ENCODE measurements at regions not wholly inside any gene's neighbourhood (a gene's known extent, or its start where the extent isn't known, plus 50 kb on each side); places are given as distances from the start of the nearest gene placed in this dataset.

DNA sequence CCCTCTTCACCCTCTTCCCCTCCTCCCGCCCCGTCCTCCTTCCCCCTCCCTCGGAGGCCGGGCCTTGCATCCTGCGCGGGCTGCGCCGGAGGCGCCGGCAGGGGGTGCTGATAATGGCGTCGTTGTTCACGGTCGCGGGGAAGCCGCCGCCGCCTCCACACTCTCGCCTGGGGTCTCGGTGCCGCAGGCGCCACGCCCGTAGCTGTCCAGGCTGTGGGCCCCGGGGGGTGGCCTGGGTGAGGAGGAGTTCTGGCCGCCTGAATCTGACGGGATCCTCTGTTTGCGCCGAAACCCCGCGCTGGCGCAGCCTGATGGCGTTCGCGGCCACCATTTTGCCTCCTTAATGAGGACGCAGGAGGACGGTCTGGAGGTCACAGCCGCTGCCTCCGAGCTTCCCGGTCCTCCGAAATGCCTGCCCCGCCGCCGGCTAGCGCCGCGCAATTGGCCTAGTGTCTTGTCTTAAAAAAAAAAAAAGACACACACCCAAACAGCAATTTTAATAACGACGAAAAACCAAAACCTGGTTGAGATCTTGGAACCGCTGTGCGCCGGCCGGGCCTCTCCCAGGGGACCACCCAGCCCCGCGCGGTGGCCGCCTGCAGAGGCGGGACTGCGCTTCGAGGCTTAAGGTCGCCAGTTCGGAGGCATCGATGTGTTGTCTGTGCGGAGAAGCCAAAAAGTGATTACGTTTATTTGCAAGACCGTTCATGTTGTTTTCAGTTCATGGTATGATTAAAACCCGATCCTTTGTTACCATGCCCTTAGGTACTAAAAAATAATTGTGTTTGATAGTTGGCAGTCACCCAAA lies 106.6 kb upstream of the HNRNPU start:
- TF ChIP-seq, protein P1, sequence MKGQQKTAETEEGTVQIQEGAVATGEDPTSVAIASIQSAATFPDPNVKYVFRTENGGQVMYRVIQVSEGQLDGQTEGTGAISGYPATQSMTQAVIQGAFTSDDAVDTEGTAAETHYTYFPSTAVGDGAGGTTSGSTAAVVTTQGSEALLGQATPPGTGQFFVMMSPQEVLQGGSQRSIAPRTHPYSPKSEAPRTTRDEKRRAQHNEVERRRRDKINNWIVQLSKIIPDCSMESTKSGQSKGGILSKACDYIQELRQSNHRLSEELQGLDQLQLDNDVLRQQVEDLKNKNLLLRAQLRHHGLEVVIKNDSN (IDR thresholded peaks at IDR 0.05; ENCODE audit: borderline replicate concordance, extremely low read length, insufficient read depth, low read depth, low read length): no peak
- TF ChIP-seq, protein P2, sequence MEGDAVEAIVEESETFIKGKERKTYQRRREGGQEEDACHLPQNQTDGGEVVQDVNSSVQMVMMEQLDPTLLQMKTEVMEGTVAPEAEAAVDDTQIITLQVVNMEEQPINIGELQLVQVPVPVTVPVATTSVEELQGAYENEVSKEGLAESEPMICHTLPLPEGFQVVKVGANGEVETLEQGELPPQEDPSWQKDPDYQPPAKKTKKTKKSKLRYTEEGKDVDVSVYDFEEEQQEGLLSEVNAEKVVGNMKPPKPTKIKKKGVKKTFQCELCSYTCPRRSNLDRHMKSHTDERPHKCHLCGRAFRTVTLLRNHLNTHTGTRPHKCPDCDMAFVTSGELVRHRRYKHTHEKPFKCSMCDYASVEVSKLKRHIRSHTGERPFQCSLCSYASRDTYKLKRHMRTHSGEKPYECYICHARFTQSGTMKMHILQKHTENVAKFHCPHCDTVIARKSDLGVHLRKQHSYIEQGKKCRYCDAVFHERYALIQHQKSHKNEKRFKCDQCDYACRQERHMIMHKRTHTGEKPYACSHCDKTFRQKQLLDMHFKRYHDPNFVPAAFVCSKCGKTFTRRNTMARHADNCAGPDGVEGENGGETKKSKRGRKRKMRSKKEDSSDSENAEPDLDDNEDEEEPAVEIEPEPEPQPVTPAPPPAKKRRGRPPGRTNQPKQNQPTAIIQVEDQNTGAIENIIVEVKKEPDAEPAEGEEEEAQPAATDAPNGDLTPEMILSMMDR (IDR thresholded peaks at IDR 0.05 in 2 of 3, conservative IDR thresholded peaks at IDR 0.05 in 1 of 3; ENCODE audit: control insufficient read depth in 2 of 3, extremely low read depth in 1 of 3, insufficient read depth in 1 of 3, low read depth in 3 of 3, low read length in 3 of 3): peak; percentile 48 to 61 (median 53)
- no peak for TF ChIP-seq MXI1 (IDR thresholded peaks at IDR 0.05; ENCODE audit: low read depth, low read length)
- TF ChIP-seq SMC3 (IDR thresholded peaks at IDR 0.05; ENCODE audit: borderline replicate concordance, low read length): peak; percentile 16; the same call in 1 of the 2 replicates
- TF ChIP-seq NBN (IDR thresholded peaks at IDR 0.05): peak; percentile 97
- TF ChIP-seq JUND (IDR thresholded peaks at IDR 0.05; ENCODE audit: low read depth, low read length): no peak
- TF ChIP-seq POLR2AphosphoS5 (IDR thresholded peaks at IDR 0.05; ENCODE audit: low read length): peak; percentile 89
- no peak for TF ChIP-seq SUPT20H (IDR thresholded peaks at IDR 0.05; ENCODE audit: borderline replicate concordance, control insufficient read depth, low read depth, low read length)
- TF ChIP-seq ZNF622 (IDR thresholded peaks at IDR 0.05): no peak
